Loucy (cell line): ENCODE measurements at regions not wholly inside any gene's neighbourhood (a gene's known extent, or its start where the extent isn't known, plus 50 kb on each side); places are given as distances from the start of the nearest gene placed in this dataset.

Experiments
- H2AFZ ChIP-seq: fragments of 200-600 bp; sonication (generic); 2 replicates; pipeline ENCODE4 v1.6.0; 2016; ENCODE audit warnings: antibody characterized with exemption, mild to moderate bottlenecking, low read length, moderate library complexity
- H3F3A ChIP-seq: fragments of 200-600 bp; 2 replicates; pipeline ENCODE4 v1.6.0; 2016; ENCODE audit warnings: antibody characterized with exemption, low read depth, mild to moderate bottlenecking
- H3K27me3 ChIP-seq: fragments of 200-600 bp; sonication (generic); 2 replicates; pipeline ENCODE4 v1.6.1; 2014; ENCODE audit warnings: low read length, mild to moderate bottlenecking; ENCODE audit not compliant: insufficient read depth, poor library complexity, severe bottlenecking
- H3K36me3 ChIP-seq: fragments of 200-600 bp; sonication (generic); 2 replicates; pipeline ENCODE4 v1.6.1; 2016; ENCODE audit warnings: low read length; ENCODE audit not compliant: insufficient read depth
- H3K4me1 ChIP-seq: fragments of 200-600 bp; sonication (generic); 2 replicates; pipeline ENCODE4 v1.5.1; 2014; ENCODE audit warnings: low read length, mild to moderate bottlenecking; ENCODE audit not compliant: insufficient read depth, poor library complexity, severe bottlenecking
- H3K4me2 ChIP-seq: fragments of 200-600 bp; sonication (generic); 2 replicates; pipeline ENCODE4 v1.6.0; 2014; ENCODE audit warnings: antibody characterized with exemption, low read length, low read depth, mild to moderate bottlenecking; ENCODE audit not compliant: poor library complexity, severe bottlenecking
- H3K4me3 ChIP-seq: fragments of 200-600 bp; sonication (generic); 2 replicates; pipeline ENCODE4 v1.5.1; 2014; ENCODE audit warnings: low read length, mild to moderate bottlenecking, mixed read lengths; ENCODE audit not compliant: poor library complexity, severe bottlenecking
- H3K79me2 ChIP-seq: fragments of 200-600 bp; sonication (generic); 2 replicates; pipeline ENCODE4 v1.6.1; 2014; ENCODE audit warnings: low read length; ENCODE audit not compliant: insufficient read depth
- H3K9ac ChIP-seq: fragments of 200-600 bp; sonication (generic); 2 replicates; pipeline ENCODE4 v1.6.0; 2014; ENCODE audit warnings: mild to moderate bottlenecking, low read depth, low read length, moderate library complexity; ENCODE audit not compliant: poor library complexity, severe bottlenecking
- H3K9me2 ChIP-seq: fragments of 200-600 bp; sonication (generic); replicated peaks from 2 replicates; pipeline ENCODE4 v1.6.1; 2016; ENCODE audit warnings: low read depth, low read length, mixed read lengths
- H3K9me3 ChIP-seq: fragments of 200-600 bp; sonication (generic); 2 replicates; pipeline ENCODE4 v1.6.1; 2014; ENCODE audit warnings: mild to moderate bottlenecking, antibody characterized with exemption, low read length, low read depth; ENCODE audit not compliant: insufficient read depth
- H4K20me1 ChIP-seq: fragments of 200-600 bp; sonication (generic); 2 replicates; pipeline ENCODE4 v1.6.0; 2014; ENCODE audit warnings: antibody characterized with exemption, low read length, mild to moderate bottlenecking; ENCODE audit not compliant: insufficient read depth, poor library complexity, severe bottlenecking
- CTCF ChIP-seq: fragments of 200-600 bp; sonication (generic); conservative IDR thresholded peaks from 2 replicates; pipeline ENCODE4 v1.5.1; 2014; ENCODE audit warnings: mild to moderate bottlenecking, antibody characterized with exemption, low read length
- EZH2phosphoT487 ChIP-seq: fragments of 200-600 bp; IDR thresholded peaks from 2 replicates; pipeline ENCODE4 v1.6.1; 2018; ENCODE audit warnings: antibody characterized with exemption, mild to moderate bottlenecking, moderate library complexity, borderline replicate concordance

GRCh38 chr16:50956637-50957036 lies 194.4 kb downstream of the SALL1 start:
- Histone ChIP-seq H2AFZ (no peak overlapping the region), H3K4me2 (no peak overlapping the region), H3F3A (no peaks in the 10 kb centered on the region), H3K79me2 (no peaks in the 10 kb centered on the region), H3K4me1 (no peaks in the 10 kb centered on the region), H4K20me1 (no peaks in the 10 kb centered on the region), H3K9me3 (peaks cover 4% of the 10 kb centered on the region; the same call in 1 of the 2 replicates), H3K9ac (no peak overlapping the region), H3K27me3 (no peaks in the 10 kb centered on the region), H3K36me3 (no peaks in the 10 kb centered on the region), H3K9me2 (no peaks in the 10 kb centered on the region), H3K4me3 (no peak overlapping the region)
- TF ChIP-seq EZH2phosphoT487 (no peak), CTCF (no peak)

GRCh38 chr16:50955311-50955710 lies 195.8 kb downstream of the SALL1 start:
- H4K20me1 ChIP-seq, result no peaks in the 10 kb centered on the region
- no peaks in the 10 kb centered on the region for H3K9me2 ChIP-seq
- H3K79me2 ChIP-seq, result no peaks in the 10 kb centered on the region
- peaks cover 4% of the 10 kb centered on the region; the same call in 1 of the 2 replicates for H3K9me3 ChIP-seq
- no peak overlapping the region for H3K4me2 ChIP-seq
- no peak overlapping the region for H3K9ac ChIP-seq
- no peak overlapping the region for H3K4me3 ChIP-seq
- H3K27me3 ChIP-seq, result no peaks in the 10 kb centered on the region
- no peak overlapping the region for H2AFZ ChIP-seq
- no peaks in the 10 kb centered on the region for H3K4me1 ChIP-seq
- TF ChIP-seq CTCF (no peak), EZH2phosphoT487 (no peak)
- no peaks in the 10 kb centered on the region for H3F3A ChIP-seq
- no peaks in the 10 kb centered on the region for H3K36me3 ChIP-seq

DNA sequence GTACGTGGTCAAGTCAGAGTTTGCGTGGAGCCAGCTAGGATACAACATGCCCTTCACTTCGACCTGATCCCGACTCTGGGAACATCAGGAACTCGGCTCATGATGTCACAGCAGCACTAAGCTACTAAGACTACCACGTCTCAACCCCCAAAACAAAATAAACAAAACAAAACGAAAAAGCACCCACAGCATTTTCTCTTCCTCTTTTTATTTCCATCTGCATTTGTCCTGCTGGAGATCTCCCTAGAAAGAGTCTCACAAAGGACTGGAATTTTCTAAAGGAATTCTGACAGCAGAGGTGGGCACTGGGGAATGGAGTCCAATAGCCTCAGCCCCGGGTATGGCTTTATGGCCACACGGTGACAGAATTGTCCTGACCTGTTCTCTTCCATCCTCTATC lies 196.6 kb downstream of the SALL1 start:
- Histone ChIP-seq H3K4me2 (no peak overlapping the region), H3K27me3 (no peaks in the 10 kb centered on the region), H3F3A (no peaks in the 10 kb centered on the region), H3K9ac (no peak overlapping the region), H3K9me3 (peaks cover 4% of the 10 kb centered on the region; the same call in 1 of the 2 replicates), H2AFZ (no peak overlapping the region), H3K79me2 (no peaks in the 10 kb centered on the region), H3K36me3 (no peaks in the 10 kb centered on the region), H4K20me1 (no peaks in the 10 kb centered on the region), H3K9me2 (no peaks in the 10 kb centered on the region), H3K4me1 (no peaks in the 10 kb centered on the region), H3K4me3 (no peak overlapping the region)
- TF ChIP-seq CTCF (no peak), EZH2phosphoT487 (no peak)
